Colon (tissue), 2 donors: ENCODE measurements at regions not wholly inside any gene's neighbourhood (a gene's known extent, or its start where the extent isn't known, plus 50 kb on each side); places are given as distances from the start of the nearest gene placed in this dataset.
"Not testable (repeated sequence)": the region's sequence is repeated elsewhere in the genome, so short reads cannot be mapped to it uniquely, and the experiment has no call there.

Experiments
- FAIRE-seq: peaks from 2 replicates; lab custom pipeline; 2012; peaks lifted over from hg19 to GRCh38; lab: Jason Lieb, UNC
- donor health status: control.
- donor health status: control.

- FAIRE-seq: no peak
Measured at GRCh38 chr2:142323206-142323605, 192.4 kb upstream of the LRP1B start.

- FAIRE-seq: no peak
Measured at GRCh38 chr2:142321706-142322280, 191.0 kb upstream of the LRP1B start.

GRCh38 chr2:142320067-142320466 is 189.3 kb upstream of the LRP1B start:
- FAIRE-seq: no peak

GRCh38 chr2:142316049-142316448 is 185.2 kb upstream of the LRP1B start:
- no peak for FAIRE-seq

DNA sequence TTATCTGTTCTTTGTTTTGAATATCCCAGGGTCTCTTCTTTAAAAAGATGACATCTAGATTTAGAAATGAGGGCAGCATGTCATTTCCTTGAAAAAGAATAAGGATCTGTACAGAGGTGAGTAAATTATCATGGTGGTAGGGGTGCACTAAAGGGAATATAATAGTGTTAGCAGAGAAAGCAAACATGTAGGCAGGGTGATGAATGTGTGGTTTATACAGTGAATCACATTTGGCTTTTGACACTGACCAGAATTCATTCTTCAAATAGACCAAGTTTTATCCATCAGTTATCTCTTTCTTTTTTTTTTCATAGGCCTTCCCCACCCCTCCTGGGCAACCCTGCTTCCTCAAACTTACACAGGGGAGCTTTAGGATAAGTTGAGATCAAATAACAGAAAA is 184.5 kb upstream of the LRP1B start:
- FAIRE-seq: no peak

DNA sequence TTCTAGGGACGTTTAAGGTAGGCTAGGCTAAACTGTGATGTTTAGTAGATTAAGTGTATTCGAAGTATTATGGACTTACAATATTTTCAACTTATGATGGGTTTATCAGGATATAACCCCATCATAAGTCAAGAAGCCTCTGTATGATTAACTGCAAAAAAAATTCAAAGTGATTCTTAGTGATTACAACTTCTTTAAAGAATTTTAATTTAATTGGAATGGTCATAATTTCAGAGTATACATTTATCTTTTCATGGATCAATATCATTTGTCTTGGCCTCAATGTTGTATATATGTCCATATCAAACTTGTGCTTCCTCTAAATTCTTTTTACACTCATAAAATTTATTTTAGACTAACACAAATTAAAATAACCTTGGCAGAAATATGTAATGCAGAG is 183.3 kb upstream of the LRP1B start:
- peak; percentile 38 for FAIRE-seq

GRCh38 chr2:142310530-142310929 is 179.7 kb upstream of the LRP1B start:
- FAIRE-seq: no peak

DNA sequence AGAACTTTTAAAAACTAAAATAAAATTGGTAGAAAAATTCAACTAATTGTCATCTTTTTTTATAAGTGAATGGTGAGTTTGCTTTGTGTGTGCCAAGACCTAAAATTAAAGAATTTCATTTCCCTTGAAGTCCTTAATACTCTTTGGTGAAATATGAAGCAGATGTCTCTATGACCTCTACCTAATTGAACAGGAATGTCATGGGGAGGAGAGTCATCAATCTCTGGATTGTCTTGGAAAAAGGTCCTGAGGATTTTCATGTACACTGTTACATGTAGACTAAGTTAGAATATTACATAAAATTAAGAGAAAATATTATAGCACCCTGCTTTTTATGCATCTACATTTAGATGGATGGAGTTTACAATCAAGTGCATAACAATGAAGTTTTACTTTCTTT is 177.9 kb upstream of the LRP1B start:
- no peak for FAIRE-seq

GRCh38 chr2:142307616-142308115 is 176.8 kb upstream of the LRP1B start:
- FAIRE-seq: no peak

DNA sequence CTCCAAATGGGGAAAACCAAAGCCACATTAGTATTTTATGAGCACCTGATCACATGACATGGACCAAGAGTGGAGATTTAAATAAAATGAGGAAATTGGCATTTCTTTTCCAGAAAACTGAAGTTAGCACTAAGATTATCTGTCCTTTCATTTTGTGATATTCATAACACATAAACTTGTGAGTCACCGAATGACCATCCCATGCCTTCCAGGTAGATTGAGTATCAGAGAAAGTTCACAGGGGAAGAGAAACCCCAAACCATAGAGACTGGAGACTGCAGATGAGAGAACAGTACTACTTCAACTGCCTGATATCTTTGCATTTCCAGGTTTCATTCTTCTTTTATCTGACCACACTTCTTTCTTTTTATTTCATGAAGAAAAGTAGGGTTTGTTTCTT is 176.3 kb upstream of the LRP1B start:
- FAIRE-seq: no peak

GRCh38 chr2:142306131-142306530 is 175.3 kb upstream of the LRP1B start:
- FAIRE-seq: no peak

- no peak for FAIRE-seq
Measured at GRCh38 chr2:142300517-142300916, 169.7 kb upstream of the LRP1B start.

GRCh38 chr2:142299021-142299420 is 168.2 kb upstream of the LRP1B start:
- FAIRE-seq: no peak

GRCh38 chr2:142294225-142294624 is 163.4 kb upstream of the LRP1B start:
- no peak for FAIRE-seq

DNA sequence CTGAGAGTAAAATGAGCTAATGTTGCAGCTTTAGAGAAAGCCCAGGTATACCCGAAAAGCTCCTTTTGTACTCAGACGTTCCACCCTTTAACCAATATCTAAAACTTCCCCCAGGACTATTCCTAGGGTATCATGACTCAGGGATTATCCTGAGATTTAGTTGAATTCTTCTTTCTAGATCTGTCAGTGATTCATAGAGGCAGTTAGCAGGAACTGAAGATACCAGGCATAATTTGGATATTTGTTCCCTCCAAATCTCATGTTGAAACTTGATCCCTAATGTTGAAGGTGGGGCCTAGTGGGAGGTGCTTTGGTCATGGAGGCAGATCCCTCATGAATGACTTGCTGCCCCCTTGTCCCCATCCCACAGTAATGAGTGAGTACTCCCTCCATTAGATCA is 161.2 kb upstream of the LRP1B start:
- FAIRE-seq: no peak

GRCh38 chr2:142290931-142291330 is 160.1 kb upstream of the LRP1B start:
- FAIRE-seq: no peak

- FAIRE-seq: no peak
Measured at GRCh38 chr2:142286618-142287017, 155.8 kb upstream of the LRP1B start.

DNA sequence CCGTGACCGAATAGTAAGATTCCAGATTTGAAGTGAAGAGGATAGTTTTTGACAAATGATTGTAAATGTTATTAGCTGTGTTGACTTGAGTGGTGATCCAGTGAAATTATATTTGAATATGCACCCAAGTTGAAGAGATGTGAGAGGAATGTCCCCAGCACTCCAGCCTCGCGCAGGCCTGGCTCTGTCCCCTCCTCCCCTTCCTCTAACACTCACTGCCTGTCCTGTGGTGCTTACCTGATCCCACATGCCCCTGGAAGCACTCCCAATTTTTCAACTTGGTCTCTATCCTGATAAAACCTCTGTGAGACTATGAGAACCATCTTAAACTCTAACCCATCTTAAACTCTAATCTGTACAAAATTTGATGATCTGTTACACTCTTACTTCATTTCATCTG is 154.7 kb upstream of the LRP1B start:
- FAIRE-seq: no peak

DNA sequence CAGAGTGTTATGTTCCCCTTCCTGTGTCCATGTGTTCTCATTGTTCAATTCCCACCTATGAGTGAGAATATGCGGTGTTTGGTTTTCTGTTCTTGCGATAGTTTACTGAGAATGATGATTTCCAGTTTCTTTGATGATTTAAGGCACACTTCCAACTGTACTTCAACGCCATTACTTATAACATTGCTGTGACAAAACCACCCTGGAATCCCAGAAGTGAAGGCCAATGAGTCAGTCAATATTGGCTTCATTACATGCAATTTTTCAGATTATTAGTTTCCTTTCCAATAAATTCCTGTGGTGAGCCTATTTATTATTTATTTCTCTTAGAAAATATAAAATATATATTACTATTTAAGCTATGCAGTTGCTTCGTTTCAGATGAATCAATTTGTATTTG is 153.5 kb upstream of the LRP1B start:
- not testable (repeated sequence) for FAIRE-seq

- no peak for FAIRE-seq
Measured at GRCh38 chr2:142280831-142281230, 150.0 kb upstream of the LRP1B start.

DNA sequence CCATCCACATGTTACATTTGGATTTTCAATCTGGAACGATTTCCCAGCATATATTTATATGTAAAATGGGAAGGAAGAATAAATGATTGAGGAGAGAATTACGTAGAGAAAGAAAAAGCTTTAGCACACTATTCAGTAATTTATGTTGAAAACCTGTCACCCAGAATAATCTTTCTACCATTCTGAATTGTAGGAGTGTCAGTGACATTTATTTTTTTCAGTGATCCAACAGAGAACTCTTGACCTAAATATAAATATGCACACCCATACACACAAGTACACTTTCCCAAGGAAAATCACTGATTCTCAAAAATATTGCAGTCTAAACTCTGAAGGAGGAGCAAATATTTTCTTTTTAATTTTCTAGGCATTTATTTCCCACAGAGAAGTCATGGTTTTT is 140.2 kb upstream of the LRP1B start:
- FAIRE-seq: no peak

- no peak for FAIRE-seq
Measured at GRCh38 chr2:142270291-142270690, 139.5 kb upstream of the LRP1B start.

GRCh38 chr2:142259356-142259755 is 128.5 kb upstream of the LRP1B start:
- FAIRE-seq: no peak

GRCh38 chr2:142254031-142254430 is 123.2 kb upstream of the LRP1B start:
- FAIRE-seq: no peak

GRCh38 chr2:142241016-142241415 is 110.2 kb upstream of the LRP1B start:
- FAIRE-seq: no peak
